Upper lobe of left lung (tissue), 6 donors: ENCODE measurements at regions not wholly inside any gene's neighbourhood (a gene's known extent, or its start where the extent isn't known, plus 50 kb on each side); places are given as distances from the start of the nearest gene placed in this dataset.

Experiments used
- ATAC-seq, 2 donors: fragments of 200-7000 bp; cut with Tn5 transposase; one replicate each; pipeline ENCODE4 v1.9.1; 2022; ENCODE audit warnings: mild to moderate bottlenecking in 2 of 2, moderate library complexity in 2 of 2; ENCODE audit not compliant: low FRiP score in 2 of 2
- DNase-seq, 2 donors: peaks; one replicate each; pipeline ENCODE4 v3.0.0-alpha.2; 2019 to 2020
- H3K27ac ChIP-seq, 4 donors: fragments of 200-600 bp; sonication (generic); one replicate each; pipeline ENCODE4 v1.5.1; 2016 to 2019
- H3K27me3 ChIP-seq, 4 donors: fragments of 200-600 bp; sonication (generic); one replicate each; pipeline ENCODE4 v1.5.1; 2017 to 2019
- H3K36me3 ChIP-seq, 4 donors: fragments of 200-600 bp; sonication (generic); one replicate each; pipeline ENCODE4 v1.5.1; 2016 to 2019
- H3K4me1 ChIP-seq, 4 donors: fragments of 200-600 bp; sonication (generic); one replicate each; pipeline ENCODE4 v1.5.1; 2018 to 2019
- H3K4me3 ChIP-seq, 4 donors: fragments of 200-600 bp; sonication (generic); one replicate each; pipeline ENCODE4 v1.5.1; 2017 to 2019; ENCODE audit warnings: mild to moderate bottlenecking in 2 of 4, moderate library complexity in 1 of 4
- H3K9me3 ChIP-seq, 4 donors: fragments of 200-600 bp; sonication (generic); one replicate each; pipeline ENCODE4 v1.5.1; 2018 to 2019
- CTCF ChIP-seq, 6 experiments: fragments of 450-650 bp in 4 of 6; fragments of 200-600 bp in 2 of 6; sonication (generic) in 2 of 6; IDR thresholded peaks; one replicate each; pipeline ENCODE4 v1.5.1; 2016 to 2019; ENCODE audit warnings: antibody characterized with exemption in 6 of 6
- EP300 ChIP-seq, 4 donors: sonication (generic); formaldehyde crosslinking; IDR thresholded peaks; one replicate each; pipeline ENCODE4 v1.5.1; 2017; ENCODE audit warnings: antibody characterized with exemption in 4 of 4, control low read depth in 2 of 4
- POLR2A ChIP-seq, 4 donors: fragments of 450-650 bp; IDR thresholded peaks; one replicate each; pipeline ENCODE4 v1.5.1; 2016 to 2017; ENCODE audit warnings: antibody characterized with exemption in 4 of 4, mild to moderate bottlenecking in 2 of 4
- POLR2AphosphoS5 ChIP-seq, 2 donors: sonication (generic); formaldehyde crosslinking; IDR thresholded peaks; one replicate each; pipeline ENCODE4 v1.5.1; 2017; ENCODE audit warnings: antibody characterized with exemption in 2 of 2
- WGBS, 2 donors: methylation state at CpG; one replicate each; pipeline ENCODE4 v1.1.5; 2017 to 2018; 5-methylcytosine and 5-hydroxymethylcytosine counted together
- donor health status: DM: no; HTN: no; CAD: no; lungs with moderate emphysema.
- donor health status: DM: no; HTN: yes; CAD: no; lungs with severe emphysema.

- H3K9me3 ChIP-seq, result peaks cover 0 to 6% (median 0%) of the 10 kb centered on the region in 4 donors
- H3K27me3 ChIP-seq, result no peaks in the 10 kb centered on the region
- ATAC-seq, result no peak
- H3K27ac ChIP-seq, result no peak overlapping the region
- no peaks in the 10 kb centered on the region for H3K36me3 ChIP-seq
- 88 to 95% methylated on average over 1 of the region's 1 CpG for WGBS, 2 donors
- TF ChIP-seq POLR2AphosphoS5 (IDR thresholded peaks at IDR 0.05) (no peak), POLR2A (IDR thresholded peaks at IDR 0.05) (no peak), EP300 (IDR thresholded peaks at IDR 0.05) (no peak), CTCF (IDR thresholded peaks at IDR 0.05) (no peak)
- peaks cover 0 to 4% (median 2%) of the 10 kb centered on the region in 4 donors for H3K4me1 ChIP-seq
- no peak for DNase-seq
- no peak overlapping the region for H3K4me3 ChIP-seq
These were observed 255.3 kb downstream of the LY86 start for GRCh38 chr6:6843777-6844176.

GRCh38 chr6:6844530-6844929 is 256.0 kb downstream of the LY86 start:
- 72 to 82% methylated on average over 4 of the region's 4 CpGs for WGBS, 2 donors
- Histone ChIP-seq H3K9me3 (peaks cover 0 to 6% (median 0%) of the 10 kb centered on the region in 4 donors), H3K4me3 (no peak overlapping the region), H3K27ac (no peak overlapping the region), H3K36me3 (no peaks in the 10 kb centered on the region), H3K4me1 (peaks cover 0 to 4% (median 2%) of the 10 kb centered on the region in 4 donors), H3K27me3 (no peaks in the 10 kb centered on the region)
- DNase-seq (no peak), ATAC-seq (no peak)
- TF ChIP-seq EP300 (IDR thresholded peaks at IDR 0.05) (no peak), CTCF (IDR thresholded peaks at IDR 0.05) (no peak), POLR2AphosphoS5 (IDR thresholded peaks at IDR 0.05) (no peak), POLR2A (IDR thresholded peaks at IDR 0.05) (no peak)

- Histone ChIP-seq H3K27ac (no peak overlapping the region), H3K36me3 (no peaks in the 10 kb centered on the region), H3K4me3 (no peak overlapping the region), H3K27me3 (no peaks in the 10 kb centered on the region), H3K4me1 (peaks cover 0 to 4% (median under 1%) of the 10 kb centered on the region in 4 donors), H3K9me3 (peaks cover 0 to 6% (median 0%) of the 10 kb centered on the region in 4 donors)
- no peak for TF ChIP-seq POLR2AphosphoS5 (IDR thresholded peaks at IDR 0.05)
- no peak for TF ChIP-seq EP300 (IDR thresholded peaks at IDR 0.05)
- no peak for TF ChIP-seq POLR2A (IDR thresholded peaks at IDR 0.05)
- TF ChIP-seq CTCF (IDR thresholded peaks at IDR 0.05), result no peak
- DNase-seq (no peak), ATAC-seq (no peak)
- 75 to 91% methylated on average over 3 of the region's 3 CpGs for WGBS, 2 donors
These were observed 257.1 kb downstream of the LY86 start for GRCh38 chr6:6845603-6846002.

- DNase-seq (no peak), ATAC-seq (no peak)
- TF ChIP-seq POLR2A (IDR thresholded peaks at IDR 0.05), result no peak
- no peak for TF ChIP-seq EP300 (IDR thresholded peaks at IDR 0.05)
- no peak for TF ChIP-seq POLR2AphosphoS5 (IDR thresholded peaks at IDR 0.05)
- no peak for TF ChIP-seq CTCF (IDR thresholded peaks at IDR 0.05)
- Histone ChIP-seq H3K36me3 (no peaks in the 10 kb centered on the region), H3K27ac (no peak overlapping the region), H3K4me3 (no peak overlapping the region), H3K9me3 (peaks cover 0 to 6% (median 0%) of the 10 kb centered on the region in 4 donors), H3K4me1 (peaks cover 0 to 3% (median 1%) of the 10 kb centered on the region in 4 donors), H3K27me3 (no peaks in the 10 kb centered on the region)
- 74 to 100% methylated on average over 1 to 3 of the region's 3 CpGs for WGBS, 2 donors
These were observed 259.1 kb downstream of the LY86 start for GRCh38 chr6:6847591-6847990.
